ENCODE measurements at regions not wholly inside any gene's neighbourhood (a gene's known extent, or its start where the extent isn't known, plus 50 kb on each side); places are given as distances from the start of the nearest gene placed in this dataset.
A peak's percentile ranks its signal among the peaks of the same experiment; 100 is the strongest.
"Not testable (repeated sequence)": the region's sequence is repeated elsewhere in the genome, so short reads cannot be mapped to it uniquely, and the experiment has no call there.

- DNase-seq, result no peak
Measured at GRCh38 chr20:11496380-11496779, 421.3 kb upstream of the BTBD3 start.

- DNase-seq, result no peak
Measured at GRCh38 chr20:11497545-11497944, 420.1 kb upstream of the BTBD3 start.

GRCh38 chr20:11499101-11499634, 418.5 kb upstream of the BTBD3 start:
- no peak for DNase-seq

GRCh38 chr20:11502061-11502460, 415.6 kb upstream of the BTBD3 start:
- peak; percentile 85 for DNase-seq

GRCh38 chr20:11502671-11503070, 415.0 kb upstream of the BTBD3 start:
- DNase-seq, result no peak

- no peak for DNase-seq
Measured at GRCh38 chr20:11509776-11510175, 407.9 kb upstream of the BTBD3 start.

GRCh38 chr20:11511821-11512220, 405.9 kb upstream of the BTBD3 start:
- DNase-seq, result no peak

GRCh38 chr20:11513241-11513745, 404.4 kb upstream of the BTBD3 start:
- DNase-seq, result not testable (repeated sequence)

- no peak for DNase-seq
Measured at GRCh38 chr20:11516448-11516847, 401.2 kb upstream of the BTBD3 start.

- no peak for DNase-seq
Measured at GRCh38 chr20:11520596-11520995, 397.1 kb upstream of the BTBD3 start.

- DNase-seq, result peak; percentile 67
Measured at GRCh38 chr20:11521476-11522365, 396.0 kb upstream of the BTBD3 start.

- DNase-seq, result no peak
Measured at GRCh38 chr20:11522366-11522741, 395.3 kb upstream of the BTBD3 start.

- DNase-seq, result no peak
Measured at GRCh38 chr20:11529047-11529446, 388.6 kb upstream of the BTBD3 start.

GRCh38 chr20:11537032-11537431, 380.7 kb upstream of the BTBD3 start:
- no peak for DNase-seq

GRCh38 chr20:11539450-11539849, 378.2 kb upstream of the BTBD3 start:
- no peak for DNase-seq

- DNase-seq, result no peak
Measured at GRCh38 chr20:11540558-11540957, 377.1 kb upstream of the BTBD3 start.

GRCh38 chr20:11542645-11543044, 375.0 kb upstream of the BTBD3 start:
- DNase-seq, result no peak

- peak; percentile 71 for DNase-seq
Measured at GRCh38 chr20:11544029-11544678, 373.5 kb upstream of the BTBD3 start.

GRCh38 chr20:11546939-11547338, 370.8 kb upstream of the BTBD3 start:
- no peak for DNase-seq

- no peak for DNase-seq
Measured at GRCh38 chr20:11549172-11550103, 368.3 kb upstream of the BTBD3 start.

GRCh38 chr20:11550657-11551338, 366.9 kb upstream of the BTBD3 start:
- no peak for DNase-seq

GRCh38 chr20:11551479-11551878, 366.2 kb upstream of the BTBD3 start:
- DNase-seq, result no peak
